ENCODE measurements at regions not wholly inside any gene's neighbourhood (a gene's known extent, or its start where the extent isn't known, plus 50 kb on each side); places are given as distances from the start of the nearest gene placed in this dataset.

DNA sequence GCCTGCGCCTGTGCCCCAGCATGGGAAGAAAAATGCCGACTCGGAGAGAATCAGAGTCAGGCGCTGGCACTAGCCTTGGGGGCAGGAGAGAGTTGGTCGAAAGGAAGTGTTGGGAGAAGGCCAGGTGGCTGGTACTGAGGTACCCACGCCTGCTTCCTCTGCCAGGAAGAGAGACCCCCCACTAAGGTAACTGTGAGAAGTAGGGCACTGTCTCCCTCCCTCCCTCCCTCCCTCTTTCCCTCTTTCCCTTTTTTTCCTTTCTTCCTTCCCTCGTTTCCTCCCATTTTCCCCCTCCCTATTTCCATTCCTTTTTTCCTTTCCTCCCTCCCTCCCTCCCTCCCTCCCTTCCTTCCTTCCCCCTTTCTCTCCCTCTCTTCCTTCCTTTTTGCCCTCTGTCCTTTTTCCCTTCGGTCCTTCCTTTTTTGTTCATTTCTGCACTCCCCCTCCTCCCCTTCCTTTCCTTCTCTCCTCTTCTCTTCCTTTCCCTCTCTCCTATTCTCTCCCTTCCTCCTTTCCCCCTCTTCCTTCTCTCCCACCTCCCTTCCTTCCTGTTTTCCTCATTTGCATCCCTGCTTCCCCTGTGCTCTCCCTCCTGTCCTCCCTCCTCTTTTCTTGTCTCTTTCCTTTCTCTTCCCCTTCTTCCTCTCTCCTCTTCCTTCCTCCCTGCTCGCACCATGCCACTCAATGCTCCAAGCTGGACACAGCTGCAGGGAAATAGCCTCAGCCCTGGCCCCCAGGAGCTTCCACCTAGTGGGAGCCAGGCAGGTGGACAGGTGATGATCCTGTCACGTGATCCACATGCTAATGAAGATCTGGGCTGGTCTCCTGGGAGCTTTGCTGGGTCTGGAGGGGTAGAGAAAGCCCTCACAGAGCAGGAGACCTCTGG is 148.0 kb downstream of the DHX35 start:
- DNase-seq: peak; percentile 31

DNA sequence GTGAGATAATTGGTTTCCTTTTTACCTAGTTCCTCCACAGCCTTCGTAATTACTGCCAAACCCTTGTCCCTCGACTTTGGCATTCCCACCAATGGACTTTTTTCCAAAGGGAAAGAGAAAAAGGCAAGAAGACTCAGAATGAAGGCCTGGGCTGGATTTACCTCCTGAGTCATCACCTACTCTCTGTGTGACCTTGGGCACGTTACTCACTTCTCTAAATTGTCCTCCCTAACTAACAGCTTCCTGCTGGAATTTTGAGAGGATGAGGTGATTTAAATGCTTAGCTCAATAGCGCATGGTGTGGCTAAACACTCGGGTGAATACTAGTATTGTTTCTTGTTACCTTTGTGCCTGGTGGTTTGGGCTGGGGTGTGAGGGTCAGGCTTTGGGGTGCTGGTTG is 146.6 kb downstream of the DHX35 start:
- no peak for DNase-seq

DNA sequence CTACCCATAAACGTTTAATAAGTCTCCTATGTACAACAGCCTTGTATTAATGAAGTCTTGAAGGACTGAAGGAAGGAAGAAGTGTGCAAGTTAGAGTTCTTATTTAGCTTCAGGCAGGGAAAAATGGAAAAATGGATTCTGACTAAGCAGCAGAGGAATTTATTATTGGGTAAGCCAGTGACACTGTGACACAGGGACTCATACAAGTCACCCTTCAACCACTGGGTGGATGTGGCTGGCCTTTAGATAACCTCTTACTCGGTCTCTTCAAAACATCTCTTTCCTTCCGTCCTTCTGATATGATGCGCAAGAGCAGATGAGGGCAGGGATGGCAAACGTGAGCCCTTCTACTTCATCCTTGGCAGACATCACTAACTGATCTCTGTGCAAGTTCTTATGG is 145.6 kb downstream of the DHX35 start:
- no peak for DNase-seq

DNA sequence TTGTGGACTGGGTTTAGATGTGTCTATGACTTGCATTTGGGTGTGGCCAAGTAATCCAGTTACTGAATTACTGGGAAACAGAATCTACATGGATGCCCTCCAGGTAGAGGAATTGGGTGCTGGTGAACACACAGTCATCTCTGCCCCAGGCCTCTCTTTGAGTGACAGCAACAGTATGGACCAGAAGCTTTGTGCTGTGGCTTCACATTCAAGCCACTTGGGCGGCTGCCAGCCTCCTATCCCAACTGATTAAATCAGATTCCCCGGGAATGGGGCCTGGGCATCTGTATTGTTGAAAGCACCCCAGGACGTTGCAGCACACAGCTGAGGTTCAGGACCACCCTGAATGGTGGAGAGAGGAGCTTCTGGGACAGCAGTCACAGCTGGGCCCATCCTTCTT is 144.6 kb downstream of the DHX35 start:
- DNase-seq: no peak

DNA sequence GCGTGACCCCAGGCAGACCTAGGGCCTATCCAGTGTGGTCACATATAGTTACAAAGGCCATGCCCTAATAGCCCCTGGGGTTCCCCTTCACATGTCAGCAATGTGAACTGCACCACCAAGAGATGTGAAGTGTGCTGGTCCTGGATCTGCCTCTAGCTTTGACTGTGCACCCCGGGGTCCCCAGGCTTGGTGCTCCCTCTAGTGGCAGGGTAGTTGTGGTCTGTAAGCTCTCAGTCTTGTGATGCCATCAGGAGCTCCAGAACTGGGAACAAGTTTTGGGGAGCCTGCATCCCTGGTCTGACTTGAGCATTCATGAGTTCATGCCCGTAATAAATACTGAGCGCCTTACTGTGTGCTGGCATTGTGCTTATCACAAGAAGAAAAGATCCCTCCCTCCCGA is 143.4 kb downstream of the DHX35 start:
- no peak for DNase-seq

DNA sequence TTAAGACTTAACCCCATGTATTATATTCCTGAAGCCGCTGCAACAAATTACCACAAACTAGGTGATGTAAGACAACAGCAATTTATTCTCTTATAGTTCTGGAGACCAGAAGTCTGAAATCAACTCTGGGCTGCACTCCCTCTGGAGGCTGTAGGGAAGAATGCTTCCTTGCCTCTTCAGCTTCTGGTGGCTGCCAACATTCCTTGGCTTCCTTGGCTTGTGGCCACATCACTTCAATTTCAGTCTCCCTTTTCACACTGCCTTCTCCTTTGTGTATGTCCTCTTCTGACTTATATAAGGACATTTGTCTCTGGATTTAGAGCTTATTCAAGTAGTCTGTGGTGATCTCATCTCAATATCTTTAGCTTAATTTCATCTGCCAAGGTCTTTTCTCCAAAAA is 141.6 kb downstream of the DHX35 start:
- DNase-seq: no peak

DNA sequence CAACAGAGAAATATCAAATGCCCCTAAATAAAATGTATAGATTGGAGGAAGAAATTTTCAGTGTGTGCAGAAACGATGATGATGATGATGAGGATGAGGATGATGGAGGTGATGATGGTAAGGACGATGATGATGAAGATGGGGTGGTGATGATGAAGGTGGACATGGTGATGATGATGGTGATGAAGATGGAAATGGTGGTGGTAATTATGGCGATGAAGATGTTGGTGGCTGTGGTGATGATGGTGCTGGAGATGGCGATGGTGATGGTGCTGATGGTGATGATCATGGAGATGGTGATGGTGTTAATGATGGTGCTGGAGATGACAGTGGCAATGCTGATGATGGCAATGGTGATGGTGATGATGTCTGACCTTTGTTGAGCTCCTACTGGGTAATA is 141.2 kb downstream of the DHX35 start:
- DNase-seq: no peak

DNA sequence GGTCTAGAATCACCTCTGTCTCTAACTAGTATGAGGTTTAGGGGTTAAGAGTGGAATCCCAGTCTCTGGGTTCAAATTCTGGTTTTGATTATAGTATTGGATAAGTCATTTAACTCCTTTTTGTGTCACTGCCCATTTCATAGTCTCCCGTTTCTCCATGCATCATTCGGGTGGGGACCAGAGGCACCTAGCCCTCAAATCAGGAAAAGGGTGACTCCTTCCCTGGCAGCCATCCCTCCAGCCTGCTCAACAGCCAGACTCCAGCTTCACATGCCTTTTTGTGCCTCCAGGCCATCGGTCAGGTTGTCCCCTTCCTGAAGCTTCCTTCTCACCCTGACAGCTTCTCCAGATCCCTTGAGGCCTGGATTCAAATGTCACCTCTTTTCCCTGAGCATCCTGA is 139.8 kb downstream of the DHX35 start:
- DNase-seq: no peak

DNA sequence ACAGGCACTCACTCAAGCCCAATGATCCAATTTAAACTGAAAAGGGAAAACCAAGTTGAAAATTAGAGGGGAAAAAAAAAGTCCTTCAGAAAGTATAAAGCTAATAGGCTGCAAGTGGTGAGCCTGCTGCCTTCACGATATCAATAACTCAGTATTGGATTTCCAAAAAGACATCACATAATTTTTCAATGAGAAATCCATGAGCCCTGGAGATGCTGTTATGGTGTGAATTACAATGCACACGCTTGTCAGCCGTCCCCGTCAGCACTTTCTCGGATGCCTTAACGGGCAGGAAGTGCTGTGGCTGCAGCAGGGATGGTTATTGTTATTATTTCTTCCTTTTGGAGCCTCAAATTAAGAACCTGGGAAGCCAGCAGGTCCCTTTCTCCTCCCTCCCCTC is 138.5 kb downstream of the DHX35 start:
- DNase-seq: no peak

DNA sequence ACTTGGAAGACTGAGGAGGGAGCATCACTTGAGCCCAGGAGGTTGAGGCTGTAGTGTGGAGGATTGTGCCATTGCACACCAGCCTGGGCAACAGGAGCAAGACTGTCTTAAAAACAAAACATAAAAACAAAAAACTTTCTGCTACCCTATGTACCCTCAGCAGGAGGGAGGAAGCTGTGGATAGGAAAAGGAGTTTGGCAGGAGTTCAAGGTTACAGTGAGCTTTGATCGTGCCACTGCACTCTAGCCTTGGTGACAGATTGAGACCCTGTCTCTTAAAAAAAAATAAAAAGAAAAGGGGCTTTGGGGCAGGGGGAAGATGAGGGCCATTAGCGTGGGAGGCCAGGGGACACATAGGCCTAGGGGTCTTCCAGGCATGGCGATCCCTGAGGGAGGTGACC is 135.7 kb downstream of the DHX35 start:
- DNase-seq: no peak

DNA sequence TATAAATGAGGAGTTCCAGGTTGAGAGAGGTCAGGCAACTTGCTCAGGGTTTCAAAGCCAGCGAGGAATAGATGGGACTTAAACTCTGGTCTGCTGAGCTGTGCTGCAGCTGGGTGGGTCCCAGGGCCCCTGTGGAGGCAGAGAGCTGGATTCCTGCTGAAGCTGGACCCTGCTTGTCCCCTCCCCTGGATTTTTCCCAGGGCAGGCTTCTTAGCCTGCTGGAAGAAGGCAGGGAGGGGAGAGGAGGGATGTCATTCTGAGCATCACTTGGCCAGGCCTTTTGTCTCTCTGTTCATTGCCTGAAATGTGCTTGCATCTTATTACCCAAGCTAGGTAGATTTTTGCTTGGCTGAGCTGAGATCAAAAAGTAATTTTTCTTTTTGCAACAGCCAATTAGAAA is 133.7 kb downstream of the DHX35 start:
- no peak for DNase-seq

DNA sequence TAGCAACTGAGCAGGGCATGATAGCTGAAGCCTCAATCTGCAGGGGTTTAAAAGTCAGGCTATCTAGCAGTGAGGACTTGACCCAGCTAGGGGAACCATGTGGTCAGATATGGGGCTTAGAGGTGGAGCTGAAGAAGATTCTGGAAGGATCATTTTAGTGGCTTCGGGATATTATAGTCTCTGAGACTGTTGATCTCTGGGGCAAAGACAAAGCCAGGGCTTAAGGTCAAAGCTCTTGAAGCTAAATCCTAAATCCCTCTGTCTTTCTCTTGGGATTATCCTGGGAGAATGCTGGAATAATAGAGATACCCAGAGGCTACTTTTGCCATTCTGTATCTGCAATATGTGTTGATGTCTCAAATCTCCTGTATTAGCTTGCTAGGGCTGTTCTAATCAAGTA is 132.2 kb downstream of the DHX35 start:
- DNase-seq: no peak

DNA sequence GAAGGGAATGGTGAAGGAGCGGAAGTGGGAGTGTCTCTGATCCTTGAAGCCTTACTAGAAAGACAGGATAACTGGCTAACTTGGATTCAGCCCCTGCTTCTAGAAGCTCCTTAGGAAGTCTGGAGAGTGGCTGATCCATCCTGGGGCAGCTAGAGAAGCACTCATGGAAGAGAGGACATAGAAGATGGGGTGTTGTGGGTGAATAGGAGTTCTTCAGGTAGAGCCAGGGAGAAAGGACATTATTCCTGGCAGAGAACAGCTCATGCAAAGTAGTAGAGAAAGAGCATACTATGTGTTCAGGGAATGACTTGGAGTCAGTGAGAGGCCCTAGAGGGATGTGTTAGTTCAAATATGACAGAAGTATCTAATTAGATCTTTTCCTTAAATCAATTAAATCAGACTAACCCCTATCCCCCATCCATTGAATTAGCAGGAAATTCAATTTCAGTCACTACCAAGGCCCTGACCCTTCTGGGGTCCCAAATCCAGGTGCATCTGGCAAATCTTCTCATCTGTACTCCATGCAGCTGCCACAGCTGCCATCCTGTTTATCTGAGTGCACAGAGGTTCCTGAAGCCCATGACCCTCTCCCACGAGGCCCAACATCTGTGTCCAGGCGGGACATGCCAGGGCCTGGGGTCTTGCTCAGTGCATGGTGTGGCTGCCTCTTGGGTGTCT is 130.7 kb downstream of the DHX35 start:
- no peak for DNase-seq

DNA sequence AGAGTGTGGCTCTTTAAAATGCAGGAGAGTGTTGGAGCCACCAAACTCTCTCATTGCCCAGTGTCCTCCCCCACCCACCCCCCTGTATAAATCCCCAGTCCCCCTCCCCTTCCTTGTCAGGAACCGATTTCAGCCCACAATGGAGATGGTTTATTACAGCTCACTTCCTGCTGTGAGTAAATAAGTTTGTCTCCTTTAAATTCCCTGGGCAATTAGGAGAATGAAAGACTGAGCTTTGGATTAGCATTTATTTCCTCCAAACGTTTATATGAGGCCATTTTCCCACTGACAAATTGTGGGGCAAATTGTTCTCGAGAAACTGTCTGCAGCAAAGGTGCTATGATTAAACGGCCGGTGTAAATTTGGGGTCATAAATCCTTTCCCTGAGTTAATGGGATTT is 128.8 kb downstream of the DHX35 start:
- no peak for DNase-seq

DNA sequence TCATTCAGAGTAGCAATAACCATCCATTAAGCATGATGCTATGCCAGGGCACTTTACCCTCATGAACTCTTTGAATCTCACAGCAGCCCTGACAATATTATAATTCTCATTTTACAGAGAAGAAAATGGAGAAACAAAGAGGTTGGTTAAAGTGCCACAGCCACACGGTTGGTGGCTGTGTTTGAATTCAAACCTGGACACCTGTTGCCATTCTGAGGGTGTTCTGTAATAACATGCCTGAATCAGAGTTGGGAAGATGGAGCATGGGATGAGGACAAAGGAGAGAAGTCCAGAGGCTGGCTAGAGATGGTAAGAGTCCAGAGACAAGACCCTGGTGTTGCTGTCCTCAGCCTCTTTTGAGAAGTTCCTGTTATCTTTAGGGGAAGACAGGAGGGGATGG is 127.7 kb downstream of the DHX35 start:
- DNase-seq: no peak

All from NCI-H1105 (cell line).